ENCODE measurements at regions not wholly inside any gene's neighbourhood (a gene's known extent, or its start where the extent isn't known, plus 50 kb on each side); places are given as distances from the start of the nearest gene placed in this dataset.

DNA sequence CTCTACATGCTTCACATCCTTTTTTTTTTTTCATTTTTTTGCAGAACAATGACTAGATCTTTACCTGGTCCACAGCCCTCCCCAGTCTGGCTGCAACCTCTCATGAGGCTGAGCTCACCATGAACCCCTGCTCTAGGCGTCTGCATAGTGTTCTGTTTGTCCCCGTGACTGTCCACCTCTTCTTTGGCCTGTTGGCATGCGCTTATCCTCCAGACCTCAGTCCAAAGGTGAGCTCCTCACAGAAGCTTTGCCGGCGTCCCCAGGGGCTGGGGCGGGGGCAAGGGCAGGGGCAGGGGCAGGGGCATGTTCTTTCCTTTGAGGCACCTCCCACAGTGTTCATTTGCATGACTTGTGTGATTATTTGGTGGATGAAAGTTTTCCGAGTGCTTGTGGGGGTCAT, 218.4 kb upstream of the ZNF32 start:
- TF ChIP-seq, protein P1, sequence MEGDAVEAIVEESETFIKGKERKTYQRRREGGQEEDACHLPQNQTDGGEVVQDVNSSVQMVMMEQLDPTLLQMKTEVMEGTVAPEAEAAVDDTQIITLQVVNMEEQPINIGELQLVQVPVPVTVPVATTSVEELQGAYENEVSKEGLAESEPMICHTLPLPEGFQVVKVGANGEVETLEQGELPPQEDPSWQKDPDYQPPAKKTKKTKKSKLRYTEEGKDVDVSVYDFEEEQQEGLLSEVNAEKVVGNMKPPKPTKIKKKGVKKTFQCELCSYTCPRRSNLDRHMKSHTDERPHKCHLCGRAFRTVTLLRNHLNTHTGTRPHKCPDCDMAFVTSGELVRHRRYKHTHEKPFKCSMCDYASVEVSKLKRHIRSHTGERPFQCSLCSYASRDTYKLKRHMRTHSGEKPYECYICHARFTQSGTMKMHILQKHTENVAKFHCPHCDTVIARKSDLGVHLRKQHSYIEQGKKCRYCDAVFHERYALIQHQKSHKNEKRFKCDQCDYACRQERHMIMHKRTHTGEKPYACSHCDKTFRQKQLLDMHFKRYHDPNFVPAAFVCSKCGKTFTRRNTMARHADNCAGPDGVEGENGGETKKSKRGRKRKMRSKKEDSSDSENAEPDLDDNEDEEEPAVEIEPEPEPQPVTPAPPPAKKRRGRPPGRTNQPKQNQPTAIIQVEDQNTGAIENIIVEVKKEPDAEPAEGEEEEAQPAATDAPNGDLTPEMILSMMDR (IDR thresholded peaks at IDR 0.05): no peak
- TF ChIP-seq POLR2A (IDR thresholded peaks at IDR 0.05) (no peak), EP300 (IDR thresholded peaks at IDR 0.05) (no peak)

Data from tibial nerve (tissue), 4 donors.